ENCODE measurements at regions not wholly inside any gene's neighbourhood (a gene's known extent, or its start where the extent isn't known, plus 50 kb on each side); places are given as distances from the start of the nearest gene placed in this dataset.

- TF ChIP-seq CTCF (IDR thresholded peaks at IDR 0.05) (no peak), POLR2A (IDR thresholded peaks at IDR 0.05) (no peak)
Measured at GRCh38 chr4:1500966-1501753, 94.9 kb upstream of the NKX1-1 start.

All from testis (tissue), 2 donors.